ENCODE measurements at regions not wholly inside any gene's neighbourhood (a gene's known extent, or its start where the extent isn't known, plus 50 kb on each side); places are given as distances from the start of the nearest gene placed in this dataset.
"Not testable (repeated sequence)": the region's sequence is repeated elsewhere in the genome, so short reads cannot be mapped to it uniquely, and the experiment has no call there.

DNA sequence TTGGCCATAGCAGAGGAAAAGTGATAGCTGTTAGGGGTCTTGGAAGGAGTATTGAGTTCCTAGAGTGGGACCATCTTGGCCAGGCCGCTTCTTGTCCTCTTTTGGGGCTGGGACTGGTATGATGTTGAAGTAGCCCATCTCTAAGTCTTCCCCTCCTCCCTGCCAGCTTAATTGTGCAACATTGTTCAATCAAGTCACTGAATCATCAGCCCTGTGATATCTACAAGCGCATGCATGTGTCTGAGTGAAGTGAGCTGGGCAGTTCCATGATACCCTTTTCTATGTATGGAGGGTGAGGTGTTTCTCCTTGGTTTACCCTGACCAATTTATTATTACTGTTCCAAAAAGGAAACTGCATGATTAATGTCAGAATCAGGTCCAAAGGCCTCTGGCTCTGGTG, 112.2 kb downstream of the C9orf152 start:
- in situ Hi-C loops (cut with MboI; ENCODE audit: low pct_unique_long_range_greater_than_20kb, low sequenced_read_pairs): no loop called here
- no peak for DNase-seq

GRCh38 chr9:110096674-110097073, 111.3 kb downstream of the C9orf152 start:
- in situ Hi-C loops (cut with MboI; ENCODE audit: low pct_unique_long_range_greater_than_20kb, low sequenced_read_pairs); DNase-seq: not testable (repeated sequence)

DNA sequence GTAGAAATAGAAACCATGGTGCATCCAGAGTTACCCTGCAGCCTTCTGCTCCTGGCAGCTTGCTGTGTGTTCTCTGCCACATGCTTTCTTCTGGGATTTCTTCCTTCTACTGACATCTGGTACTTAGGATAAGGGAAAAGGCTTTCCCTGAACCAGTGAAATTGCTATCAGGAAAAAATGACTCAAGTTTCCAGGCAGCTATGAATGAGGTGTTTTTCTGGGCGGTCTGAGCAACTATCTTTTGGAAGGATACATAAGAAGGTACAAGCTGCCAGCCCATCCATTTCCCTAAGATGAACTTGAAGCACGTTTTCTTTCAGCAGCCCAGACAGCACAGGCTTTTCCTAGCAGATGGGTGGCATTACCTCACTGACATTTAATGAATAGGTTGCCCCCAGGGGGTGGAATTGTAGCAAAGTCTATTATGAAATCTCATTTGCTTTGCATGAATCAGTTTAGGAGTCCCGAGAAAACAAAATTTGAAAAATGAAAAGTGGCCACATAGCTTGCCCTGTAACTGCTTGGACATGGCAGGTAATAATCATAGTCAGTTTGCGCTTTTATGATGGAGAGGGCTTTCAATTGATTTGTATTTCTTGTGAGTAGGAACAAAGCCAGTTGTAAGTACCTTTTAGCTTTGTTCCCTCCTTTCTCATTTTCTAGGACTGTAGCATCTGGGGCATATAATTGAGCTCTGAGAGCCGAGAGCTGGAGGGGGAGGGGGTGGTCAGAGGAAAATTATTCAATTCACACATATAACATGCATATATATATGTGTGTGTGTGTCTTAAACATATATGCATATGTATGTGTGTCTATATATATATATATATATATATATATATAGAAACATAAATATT, 108.5 kb downstream of the C9orf152 start:
- in situ Hi-C loops (cut with MboI; ENCODE audit: low pct_unique_long_range_greater_than_20kb, low sequenced_read_pairs): no loop called here
- no peak for DNase-seq

DNA sequence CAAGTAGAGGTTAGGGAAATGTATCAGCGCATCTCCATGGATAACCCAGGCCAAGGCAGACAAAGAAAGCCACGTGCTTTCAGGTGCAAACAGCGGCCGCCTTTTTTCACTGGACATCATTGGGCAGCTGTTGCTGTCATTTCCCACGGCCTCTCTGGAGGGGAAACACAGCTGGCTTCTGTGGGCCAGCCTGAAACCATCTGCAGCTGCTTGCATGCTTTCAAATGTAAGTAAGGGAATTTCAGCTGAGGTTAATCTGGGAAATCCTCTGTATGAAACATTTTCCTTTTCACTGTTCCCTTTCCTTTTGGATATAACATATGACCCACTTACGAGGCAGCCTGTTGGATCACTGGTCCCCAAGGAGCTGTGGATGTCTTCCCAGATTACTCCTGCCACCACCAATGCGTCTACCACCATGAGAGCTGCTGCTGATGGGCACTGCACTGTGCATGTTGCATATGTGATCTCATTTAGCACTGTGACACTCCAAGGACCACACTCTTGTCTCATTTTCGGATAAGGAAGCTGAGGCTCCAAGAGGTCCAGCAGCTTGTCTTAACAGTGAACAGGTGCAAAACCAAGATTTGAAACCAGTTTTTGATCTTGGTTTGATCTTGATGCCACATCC, 106.3 kb downstream of the C9orf152 start:
- no peak for DNase-seq
- in situ Hi-C loops (cut with MboI; ENCODE audit: low pct_unique_long_range_greater_than_20kb, low sequenced_read_pairs): no loop called here

GRCh38 chr9:110103257-110103656, 104.7 kb downstream of the C9orf152 start:
- no peak for DNase-seq
- in situ Hi-C loops (cut with MboI; ENCODE audit: low pct_unique_long_range_greater_than_20kb, low sequenced_read_pairs): no loop called here

- no peak for DNase-seq
- in situ Hi-C loops (cut with MboI; ENCODE audit: low pct_unique_long_range_greater_than_20kb, low sequenced_read_pairs): no loop called here
Observed at GRCh38 chr9:110104261-110104809, 103.6 kb downstream of the C9orf152 start.

- DNase-seq: no peak
- in situ Hi-C loops (cut with MboI; ENCODE audit: low pct_unique_long_range_greater_than_20kb, low sequenced_read_pairs): no loop called here
Observed at GRCh38 chr9:110105107-110105506, 102.9 kb downstream of the C9orf152 start.

- in situ Hi-C loops (cut with MboI; ENCODE audit: low pct_unique_long_range_greater_than_20kb, low sequenced_read_pairs): no loop called here
- DNase-seq: no peak
Observed at GRCh38 chr9:110106661-110107060, 101.3 kb downstream of the C9orf152 start.

DNA sequence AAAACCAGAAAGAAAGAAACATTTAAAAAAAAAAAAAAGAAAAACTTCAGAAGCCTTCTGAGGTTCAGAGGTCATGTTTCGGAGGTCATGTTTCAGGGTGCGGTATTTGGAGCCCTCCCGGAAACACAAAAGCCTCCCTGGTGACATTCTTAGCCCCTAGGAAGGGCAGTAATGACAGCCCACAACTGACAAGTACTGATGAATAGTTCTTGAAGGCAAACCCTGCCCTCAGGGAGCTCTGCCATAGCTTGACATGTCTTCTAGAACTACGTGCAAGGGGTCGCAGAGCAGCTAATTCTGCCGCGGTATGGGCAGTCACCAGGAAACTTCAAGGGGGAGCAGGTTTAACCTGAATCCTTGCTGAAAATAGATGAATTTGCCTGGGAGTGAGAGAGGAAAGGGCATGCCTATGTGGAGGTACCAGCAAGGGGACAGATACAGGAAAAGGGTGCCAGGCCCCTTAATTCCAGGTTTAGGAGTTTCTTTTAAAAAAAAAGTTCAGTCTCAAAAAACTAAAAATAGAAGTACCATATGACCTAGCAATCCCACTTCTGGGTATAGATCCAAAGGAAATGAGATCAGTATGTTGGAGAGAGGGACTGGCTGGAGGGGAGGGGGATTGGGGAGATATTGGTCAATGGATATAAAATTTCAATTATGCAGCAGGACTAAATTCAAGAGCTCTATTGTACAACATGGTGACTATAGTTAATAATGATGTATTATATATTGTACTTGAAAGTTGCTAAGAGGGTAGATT, 98.4 kb downstream of the C9orf152 start:
- in situ Hi-C loops (cut with MboI; ENCODE audit: low pct_unique_long_range_greater_than_20kb, low sequenced_read_pairs): no loop called here
- DNase-seq: no peak

- no peak for DNase-seq
- in situ Hi-C loops (cut with MboI; ENCODE audit: low pct_unique_long_range_greater_than_20kb, low sequenced_read_pairs): no loop called here
Observed at GRCh38 chr9:110110154-110110553, 97.8 kb downstream of the C9orf152 start.

DNA sequence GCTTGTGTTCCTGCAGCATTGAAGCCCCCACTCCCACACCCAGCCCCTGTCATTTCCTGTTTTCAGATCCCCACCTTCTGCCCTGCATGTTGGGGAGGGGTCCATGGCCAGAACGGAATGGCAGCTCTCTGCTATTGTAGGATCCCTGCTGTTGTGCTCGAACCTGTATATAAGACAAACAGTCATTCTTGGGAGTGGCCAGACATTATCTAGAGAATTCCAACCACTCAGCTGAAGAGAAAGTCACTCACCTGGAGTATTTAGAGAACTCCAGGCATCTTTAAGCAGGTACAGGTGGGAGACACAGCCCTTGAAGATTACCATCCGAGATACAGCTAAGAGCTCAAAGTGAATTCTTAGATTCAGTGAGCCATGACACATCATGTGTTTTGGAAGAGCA, 96.1 kb downstream of the C9orf152 start:
- in situ Hi-C loops (cut with MboI; ENCODE audit: low pct_unique_long_range_greater_than_20kb, low sequenced_read_pairs): no loop called here

DNA sequence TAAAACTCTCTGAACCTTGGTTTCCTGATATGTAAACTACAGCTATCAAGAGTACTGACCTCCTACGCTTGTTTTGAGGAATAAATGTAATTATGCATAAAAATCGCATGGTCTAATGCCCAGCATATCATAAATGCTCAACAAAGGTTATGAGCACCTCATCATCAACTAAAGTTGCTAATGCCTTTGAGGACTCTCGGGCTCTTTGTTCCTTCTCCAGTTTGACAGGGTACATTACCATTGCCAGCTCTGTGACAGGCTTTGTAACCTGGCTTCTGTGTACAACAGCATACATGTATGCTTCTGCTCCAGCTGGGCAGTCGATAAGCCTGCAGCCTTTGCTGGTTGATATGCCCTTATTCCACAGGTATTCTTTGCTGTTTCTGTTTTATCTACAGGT, 95.2 kb downstream of the C9orf152 start:
- in situ Hi-C loops (cut with MboI; ENCODE audit: low pct_unique_long_range_greater_than_20kb, low sequenced_read_pairs): no loop called here
- no peak for DNase-seq

More for the DNA sequence above, 96.1 kb downstream of the C9orf152 start:
- DNase-seq: no peak

DNA sequence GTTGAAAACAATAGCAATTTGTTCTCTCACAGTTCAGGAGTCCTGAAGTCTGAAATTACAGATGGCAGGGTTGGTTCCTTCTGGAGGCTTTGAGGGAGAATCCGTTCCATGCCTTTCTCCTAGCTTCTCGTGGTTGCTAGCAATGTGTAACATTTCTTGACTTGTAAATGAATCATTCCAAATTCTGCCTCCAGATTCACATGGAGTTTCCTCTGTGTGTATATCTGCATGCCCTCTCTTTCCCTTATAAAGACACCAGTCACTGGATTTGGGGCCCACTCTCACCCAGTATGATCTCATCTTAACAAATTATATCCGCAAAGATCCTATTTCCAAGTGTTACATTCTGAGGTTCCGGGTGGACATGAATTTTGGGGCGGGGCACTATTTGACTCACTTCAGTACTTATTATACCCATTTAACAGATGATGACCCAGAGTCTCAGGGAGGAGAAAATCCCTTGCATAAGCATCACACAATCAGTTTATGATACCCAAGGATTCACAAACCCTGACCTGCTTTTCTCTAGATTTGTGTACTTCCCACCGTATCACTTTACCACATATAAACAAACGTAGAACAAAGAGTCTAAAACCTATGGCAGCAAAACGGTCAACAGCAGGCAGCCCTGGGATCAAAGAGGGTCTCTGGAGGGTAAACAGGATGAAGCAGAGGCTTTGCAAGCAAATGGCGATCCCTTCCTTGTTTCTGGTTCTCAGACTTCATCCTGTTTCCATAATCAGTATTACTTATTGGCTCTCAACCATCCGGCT, 93.7 kb downstream of the C9orf152 start:
- in situ Hi-C loops (cut with MboI; ENCODE audit: low pct_unique_long_range_greater_than_20kb, low sequenced_read_pairs): no loop called here
- DNase-seq: no peak

GRCh38 chr9:110114859-110115201, 93.1 kb downstream of the C9orf152 start:
- in situ Hi-C loops (cut with MboI; ENCODE audit: low pct_unique_long_range_greater_than_20kb, low sequenced_read_pairs): no loop called here
- DNase-seq: no peak

- in situ Hi-C loops (cut with MboI; ENCODE audit: low pct_unique_long_range_greater_than_20kb, low sequenced_read_pairs): no loop called here
Observed at GRCh38 chr9:110115341-110115820, 92.6 kb downstream of the C9orf152 start.

GRCh38 chr9:110115826-110116542, 92.0 kb downstream of the C9orf152 start:
- in situ Hi-C loops (cut with MboI; ENCODE audit: low pct_unique_long_range_greater_than_20kb, low sequenced_read_pairs): no loop called here

More at GRCh38 chr9:110115341-110115820, 92.6 kb downstream of the C9orf152 start:
- no peak for DNase-seq

DNA sequence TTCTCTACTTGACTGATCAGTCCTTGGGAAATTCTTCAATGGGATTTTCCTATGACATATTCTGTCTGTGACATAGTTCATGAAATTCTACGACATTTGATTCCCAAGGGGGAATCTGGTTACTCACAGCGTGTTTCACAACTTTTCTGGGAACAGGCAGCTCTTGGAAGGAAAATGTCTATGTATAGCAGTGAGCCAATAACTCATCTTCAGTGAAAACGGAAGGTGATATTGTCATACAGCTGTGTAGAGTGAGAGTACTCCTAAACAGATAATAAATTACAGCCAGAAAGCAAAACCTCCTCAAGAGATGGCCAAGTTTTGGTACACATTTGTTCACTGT, 91.4 kb downstream of the C9orf152 start:
- DNase-seq: peak; percentile 19
- in situ Hi-C loops (cut with MboI; ENCODE audit: low pct_unique_long_range_greater_than_20kb, low sequenced_read_pairs): no loop called here

More at GRCh38 chr9:110115826-110116542, 92.0 kb downstream of the C9orf152 start:
- DNase-seq: no peak

GRCh38 chr9:110121170-110121569, 86.8 kb downstream of the C9orf152 start:
- in situ Hi-C loops (cut with MboI; ENCODE audit: low pct_unique_long_range_greater_than_20kb, low sequenced_read_pairs): no loop called here

More at GRCh38 chr9:110121170-110121569, 86.8 kb downstream of the C9orf152 start:
- DNase-seq: no peak
